ACC112 (cell line): ENCODE measurements at regions not wholly inside any gene's neighbourhood (a gene's known extent, or its start where the extent isn't known, plus 50 kb on each side); places are given as distances from the start of the nearest gene placed in this dataset.

ENCODE experiments used
- H2AFZ ChIP-seq: fragments of 200-600 bp; sonication (generic); one replicate; pipeline ENCODE4 v1.6.0; 2017; ENCODE audit warnings: antibody characterized with exemption, low read length; ENCODE audit not compliant: unreplicated experiment
- H3K27ac ChIP-seq: fragments of 200-600 bp; sonication (generic); 2 replicates; pipeline ENCODE4 v1.5.1; 2014; ENCODE audit warnings: low read depth, mild to moderate bottlenecking, antibody characterized with exemption, low read length, moderate library complexity
- H3K27me3 ChIP-seq: fragments of 200-600 bp; sonication (generic); 2 replicates; pipeline ENCODE4 v1.6.1; 2014; ENCODE audit warnings: mild to moderate bottlenecking, antibody characterized with exemption, low read length, moderate library complexity, mixed read lengths; ENCODE audit not compliant: insufficient read depth
- H3K36me3 ChIP-seq: fragments of 200-600 bp; sonication (generic); 2 replicates; pipeline ENCODE4 v1.6.1; 2016; ENCODE audit warnings: mild to moderate bottlenecking, antibody characterized with exemption, low read length, moderate library complexity, mixed read lengths; ENCODE audit not compliant: insufficient read depth
- H3K4me1 ChIP-seq: fragments of 200-600 bp; sonication (generic); one replicate; pipeline ENCODE4 v1.6.1; 2016; ENCODE audit warnings: low read length, mixed read lengths; ENCODE audit not compliant: insufficient read depth, unreplicated experiment, control insufficient read depth
- H3K4me3 ChIP-seq: fragments of 200-600 bp; sonication (generic); 2 replicates; pipeline ENCODE4 v1.5.1; 2014; ENCODE audit warnings: mild to moderate bottlenecking, low read depth, low read length
- H3K79me2 ChIP-seq: fragments of 200-600 bp; sonication (generic); one replicate; pipeline ENCODE4 v1.6.0; 2016; ENCODE audit warnings: low read length; ENCODE audit not compliant: control insufficient read depth, unreplicated experiment, insufficient read depth

DNA sequence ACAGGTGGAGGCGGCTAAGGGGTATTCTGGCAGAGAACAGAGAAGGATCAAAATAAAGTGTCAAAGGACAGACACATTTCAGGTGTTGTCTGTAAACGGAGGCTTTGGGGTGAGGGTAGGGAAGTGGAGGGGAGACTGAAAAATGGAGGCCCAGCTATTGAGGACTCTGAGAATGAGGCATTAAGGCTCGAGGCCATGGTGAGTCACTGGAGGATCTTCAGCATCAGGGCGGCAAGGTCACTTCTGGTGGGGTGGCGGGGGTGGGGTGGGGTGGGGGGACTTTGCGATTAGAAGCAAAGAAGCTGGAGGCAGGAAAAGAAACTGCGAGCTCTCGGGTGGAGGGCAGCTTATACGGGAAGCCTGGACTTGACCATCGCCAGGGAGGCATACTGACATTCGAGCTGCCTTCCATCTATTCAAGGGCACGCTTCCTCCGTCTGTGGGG lies 58.4 kb upstream of the PCGF5 start:
- Histone ChIP-seq H3K36me3 (no peaks in the 10 kb centered on the region), H3K4me3 (peak overlapping the region; percentile 94), H3K27ac (peak overlapping the region; percentile 68), H2AFZ (peak overlapping the region; percentile 75), H3K4me1 (peaks cover 14% of the 10 kb centered on the region), H3K27me3 (no peaks in the 10 kb centered on the region), H3K79me2 (peaks cover 29% of the 10 kb centered on the region)

DNA sequence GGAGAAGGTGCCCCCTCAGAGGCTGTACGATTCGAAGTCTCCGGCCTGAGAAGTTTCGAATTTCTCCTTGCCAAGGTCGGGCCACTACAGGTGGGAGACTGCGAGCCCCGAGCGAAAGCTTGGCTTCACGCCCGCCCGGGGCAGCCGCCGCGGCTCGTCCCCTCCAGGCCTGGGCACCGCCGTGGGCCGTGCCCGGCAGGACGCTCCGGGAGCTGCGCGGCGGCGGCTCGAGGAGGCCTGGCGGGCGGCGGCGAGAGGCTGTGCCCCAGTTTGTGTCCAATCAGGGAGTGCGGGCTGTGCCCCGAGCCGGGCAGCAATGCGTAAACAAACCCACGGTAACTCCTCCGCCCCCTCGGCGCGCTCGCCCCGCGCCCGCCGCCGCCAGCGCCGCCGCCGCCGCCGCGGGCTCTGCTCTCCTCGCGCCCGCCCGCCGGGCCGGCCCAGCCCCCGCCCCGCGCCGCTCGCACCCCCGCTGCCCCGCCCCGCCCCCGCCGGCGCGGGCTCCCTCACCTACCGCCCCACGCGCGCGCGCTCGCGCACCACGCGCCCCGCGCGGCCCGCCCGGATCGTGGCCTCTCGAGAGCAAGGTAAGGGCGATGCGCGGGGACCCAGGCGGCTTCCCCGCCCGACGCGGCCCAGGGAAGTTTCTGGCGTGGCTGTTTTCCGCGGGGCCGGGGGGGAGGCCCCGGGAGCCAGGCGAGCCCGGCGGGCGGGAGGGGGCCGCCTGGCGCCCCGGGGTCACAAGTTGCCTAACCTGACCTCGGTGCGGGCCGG lies 57.8 kb upstream of the PCGF5 start:
- H3K36me3 ChIP-seq = no peaks in the 10 kb centered on the region
- H3K79me2 ChIP-seq = peaks cover 35% of the 10 kb centered on the region
- H3K27ac ChIP-seq = peak overlapping the region; percentile 68
- H3K27me3 ChIP-seq = no peaks in the 10 kb centered on the region
- H3K4me1 ChIP-seq = peaks cover 14% of the 10 kb centered on the region
- H3K4me3 ChIP-seq = peak overlapping the region; percentile 94
- peak overlapping the region; percentile 83 for H2AFZ ChIP-seq

DNA sequence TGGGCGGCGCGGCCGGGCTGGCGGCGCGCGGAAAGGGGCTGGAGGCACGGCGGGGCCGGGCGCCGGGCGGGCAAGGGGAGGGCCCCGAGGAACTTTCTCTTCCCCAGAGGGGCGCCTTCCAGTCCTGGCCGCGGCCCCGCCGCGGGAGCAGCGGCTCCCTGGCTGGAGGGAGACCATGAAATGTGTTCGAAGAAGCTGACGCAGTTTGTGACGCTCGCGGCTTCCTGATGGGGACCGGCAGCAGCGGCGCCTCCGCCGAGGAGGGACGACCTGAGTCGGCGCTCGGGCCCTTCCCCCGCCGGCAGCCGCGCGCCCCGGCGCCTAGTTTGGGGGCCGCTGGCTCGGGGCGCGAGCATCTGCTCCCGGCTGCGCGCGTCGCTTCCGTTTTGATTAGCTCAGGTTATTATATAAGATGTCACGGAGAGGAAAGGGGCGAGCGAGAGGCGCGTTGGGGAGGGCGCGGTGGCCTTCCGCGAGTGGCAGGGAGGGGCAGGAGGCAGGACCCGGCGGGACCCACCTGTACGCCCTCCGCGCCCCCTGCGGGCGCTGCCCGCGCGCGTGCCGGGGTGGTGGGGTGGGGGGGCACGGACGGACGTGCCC lies 57.1 kb upstream of the PCGF5 start:
- peaks cover 14% of the 10 kb centered on the region for H3K4me1 ChIP-seq
- no peaks in the 10 kb centered on the region for H3K36me3 ChIP-seq
- H3K27me3 ChIP-seq = no peaks in the 10 kb centered on the region
- peak overlapping the region; percentile 83 for H2AFZ ChIP-seq
- peaks cover 42% of the 10 kb centered on the region for H3K79me2 ChIP-seq
- H3K27ac ChIP-seq = peak overlapping the region; percentile 67
- H3K4me3 ChIP-seq = peak overlapping the region; percentile 75

DNA sequence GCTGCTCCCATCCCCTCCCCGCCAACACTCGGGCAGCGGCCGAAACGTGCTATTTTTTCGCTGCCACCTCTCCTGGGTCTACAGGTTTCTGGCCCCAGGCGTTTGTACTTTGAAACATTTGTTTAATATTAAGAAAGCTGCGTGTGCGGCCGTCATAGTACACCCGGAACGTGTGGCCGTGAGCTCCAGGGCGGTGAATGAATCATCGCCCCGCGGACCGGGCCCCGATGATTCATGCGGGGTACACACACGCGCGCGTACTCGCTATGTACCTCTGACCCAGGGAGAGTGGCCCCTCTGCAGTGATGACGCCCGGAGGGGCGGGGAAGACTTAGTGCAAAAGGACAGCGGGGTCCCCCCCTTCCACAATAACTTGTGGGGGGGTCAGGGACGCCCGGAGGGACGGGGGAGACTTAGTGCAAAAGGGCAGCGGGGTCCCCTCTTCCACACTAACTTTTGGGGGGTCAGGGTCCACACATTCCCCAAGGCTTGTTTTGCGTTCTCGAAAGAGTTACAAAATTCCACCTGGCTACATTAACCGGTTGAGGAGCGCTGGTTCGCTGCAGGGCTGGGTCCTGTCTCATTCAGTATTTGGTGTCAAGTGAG lies 56.5 kb upstream of the PCGF5 start:
- H3K4me1 ChIP-seq = peaks cover 14% of the 10 kb centered on the region

DNA sequence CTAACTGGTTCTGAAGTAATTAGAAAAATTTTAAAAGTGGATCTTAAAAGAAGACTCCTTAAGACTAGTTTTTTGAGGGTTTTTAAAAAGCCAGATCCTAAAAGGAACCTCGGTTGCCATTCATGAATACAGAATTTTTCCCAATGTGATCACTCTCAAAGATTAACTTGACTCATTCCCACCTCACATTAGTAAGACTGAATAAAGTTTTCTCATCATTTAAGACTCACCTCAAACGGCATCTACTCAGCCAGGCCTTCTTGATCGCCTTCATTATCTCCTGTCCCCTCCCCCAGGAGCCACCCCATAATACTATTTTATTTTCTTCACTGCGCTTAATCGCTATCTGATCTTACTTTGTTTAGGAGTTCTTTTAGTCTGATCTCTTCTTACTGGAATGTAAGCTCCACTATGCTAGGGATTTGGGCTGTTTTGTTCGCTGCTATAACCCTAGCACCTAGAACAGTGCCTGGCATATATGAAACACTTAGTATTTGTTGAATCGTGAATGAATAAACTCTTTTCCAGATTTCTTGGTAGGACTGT lies 55.9 kb upstream of the PCGF5 start:
- Histone ChIP-seq H3K4me1 (peaks cover 14% of the 10 kb centered on the region), H3K36me3 (no peaks in the 10 kb centered on the region), H3K27me3 (no peaks in the 10 kb centered on the region), H3K79me2 (peaks cover 43% of the 10 kb centered on the region), H2AFZ (no peak overlapping the region), H3K4me3 (peak overlapping the region; percentile 75), H3K27ac (peak overlapping the region; percentile 67)

More for the DNA sequence above, 56.5 kb upstream of the PCGF5 start:
- Histone ChIP-seq H3K36me3 (no peaks in the 10 kb centered on the region), H3K4me3 (peak overlapping the region; percentile 75), H3K79me2 (peaks cover 43% of the 10 kb centered on the region), H3K27ac (peak overlapping the region; percentile 67), H2AFZ (peak overlapping the region; percentile 83), H3K27me3 (no peaks in the 10 kb centered on the region)

DNA sequence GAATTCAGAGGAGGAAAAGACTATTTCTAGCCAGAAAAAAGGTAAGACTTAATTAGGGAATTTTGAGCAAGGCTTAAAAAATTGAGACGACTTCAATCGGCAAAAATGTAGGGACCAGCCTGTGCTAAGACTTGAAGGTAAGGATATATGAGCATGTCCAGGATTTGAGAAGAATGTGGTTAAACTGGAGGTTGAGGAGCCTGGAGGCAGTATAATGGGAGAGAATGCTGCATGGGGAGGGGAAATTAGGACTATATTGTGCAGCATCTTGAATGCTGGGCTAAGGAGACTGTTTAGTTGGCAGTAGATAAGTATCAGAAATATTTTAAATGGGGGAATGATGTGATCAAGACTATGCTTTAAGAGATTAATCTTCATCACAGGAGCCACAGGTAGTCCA lies 53.1 kb upstream of the PCGF5 start:
- no peaks in the 10 kb centered on the region for H3K36me3 ChIP-seq
- H3K4me3 ChIP-seq = no peak overlapping the region
- no peak overlapping the region for H3K27ac ChIP-seq
- peaks cover 9% of the 10 kb centered on the region for H3K4me1 ChIP-seq
- no peaks in the 10 kb centered on the region for H3K27me3 ChIP-seq
- peaks cover 46% of the 10 kb centered on the region for H3K79me2 ChIP-seq
- H2AFZ ChIP-seq = no peak overlapping the region

DNA sequence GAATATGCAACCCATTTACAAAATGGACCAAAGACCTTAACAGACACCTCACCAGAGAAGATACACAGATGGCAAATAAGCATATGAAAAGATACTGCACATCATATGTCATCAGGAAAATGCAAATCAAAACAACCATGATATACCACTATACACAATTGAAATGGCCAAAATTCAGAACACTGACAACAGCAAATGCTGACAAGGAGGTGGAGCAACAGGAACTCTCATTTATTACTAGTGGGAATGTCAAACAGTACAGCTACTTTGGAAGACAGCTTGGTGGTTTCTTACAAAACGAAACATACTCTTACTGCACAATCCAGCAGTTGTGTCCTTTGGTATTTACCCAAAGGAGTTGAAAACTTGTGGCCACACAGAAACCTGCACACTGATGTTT lies 50.0 kb upstream of the PCGF5 start:
- H3K79me2 ChIP-seq = peaks cover 43% of the 10 kb centered on the region

More for the DNA sequence above, 50.0 kb upstream of the PCGF5 start:
- Histone ChIP-seq H3K27me3 (no peaks in the 10 kb centered on the region), H2AFZ (no peak overlapping the region), H3K27ac (no peak overlapping the region), H3K4me1 (no peaks in the 10 kb centered on the region), H3K36me3 (no peaks in the 10 kb centered on the region), H3K4me3 (no peak overlapping the region)
